HEK293T (cell line): ENCODE measurements at regions not wholly inside any gene's neighbourhood (a gene's known extent, or its start where the extent isn't known, plus 50 kb on each side); places are given as distances from the start of the nearest gene placed in this dataset.

Experiments used
- CTCF ChIA-PET: fragments of 350-600 bp; formaldehyde crosslinking; extraction: SDS; loops from one replicate; lab custom pipeline; 2021; ENCODE audit warnings: antibody characterized with exemption, inconsistent platforms; lab: Yijun Ruan, JAX
- POLR2A ChIA-PET: fragments of 350-600 bp; formaldehyde crosslinking; extraction: SDS; loops from one replicate; lab custom pipeline; 2020; ENCODE audit warnings: antibody characterized with exemption, inconsistent platforms; lab: Yijun Ruan, JAX
- DNase-seq: peaks from one replicate; pipeline ENCODE4 v3.0.0; 2012; ENCODE audit warnings: mixed read lengths; ENCODE audit errors: extremely low spot score
- ARNT ChIP-seq: fragments of 450-650 bp; IDR thresholded peaks from 2 replicates; pipeline ENCODE4 v1.6.1; 2017; ENCODE audit warnings: mild to moderate bottlenecking
- BHLHE40 ChIP-seq: fragments of 450-650 bp; IDR thresholded peaks from 2 replicates; pipeline ENCODE4 v1.6.1; 2016; ENCODE audit warnings: mild to moderate bottlenecking, moderate library complexity, borderline replicate concordance
- CTBP1 ChIP-seq: fragments of 450-650 bp; IDR thresholded peaks from 2 replicates; pipeline ENCODE4 v1.6.1; 2016; ENCODE audit warnings: borderline replicate concordance
- ELF4 ChIP-seq: fragments of 450-650 bp; IDR thresholded peaks from 2 replicates; pipeline ENCODE4 v1.6.1; 2017; ENCODE audit warnings: antibody characterized with exemption
- FOXA1 ChIP-seq: fragments of 450-650 bp; IDR thresholded peaks from 2 replicates; pipeline ENCODE4 v1.6.1; 2016; ENCODE audit warnings: mild to moderate bottlenecking
- FOXK2 ChIP-seq: fragments of 450-650 bp; IDR thresholded peaks from 2 replicates; pipeline ENCODE4 v1.6.1; 2016; ENCODE audit warnings: mild to moderate bottlenecking
- FOXM1 ChIP-seq: fragments of 450-650 bp; IDR thresholded peaks from 2 replicates; pipeline ENCODE4 v1.6.1; 2017; ENCODE audit warnings: mild to moderate bottlenecking, borderline replicate concordance
- HDGF ChIP-seq: fragments of 450-650 bp; IDR thresholded peaks from 2 replicates; pipeline ENCODE4 v1.6.1; 2017; ENCODE audit warnings: antibody characterized with exemption, borderline replicate concordance
- L3MBTL2 ChIP-seq: fragments of 450-650 bp; conservative IDR thresholded peaks from 2 replicates; pipeline ENCODE4 v1.6.1; 2016; ENCODE audit warnings: mild to moderate bottlenecking
- LEF1 ChIP-seq: fragments of 450-650 bp; IDR thresholded peaks from 2 replicates; pipeline ENCODE4 v1.6.1; 2017; ENCODE audit warnings: mild to moderate bottlenecking, borderline replicate concordance
- NFRKB ChIP-seq: fragments of 450-650 bp; IDR thresholded peaks from 2 replicates; pipeline ENCODE4 v1.6.1; 2016; ENCODE audit warnings: mild to moderate bottlenecking, moderate library complexity
- PKNOX1 ChIP-seq: fragments of 450-650 bp; IDR thresholded peaks from 2 replicates; pipeline ENCODE4 v1.6.1; 2016
- SP1 ChIP-seq: fragments of 450-650 bp; IDR thresholded peaks from 2 replicates; pipeline ENCODE4 v1.6.1; 2017
- SUZ12 ChIP-seq: fragments of 450-650 bp; IDR thresholded peaks from 2 replicates; pipeline ENCODE4 v1.6.1; 2016; ENCODE audit warnings: mild to moderate bottlenecking
- TARDBP ChIP-seq: fragments of 450-650 bp; IDR thresholded peaks from 2 replicates; pipeline ENCODE4 v1.6.1; 2016
- ZNF384 ChIP-seq: fragments of 450-650 bp; IDR thresholded peaks from 2 replicates; pipeline ENCODE4 v1.6.1; 2016

GRCh38 chr10:36385693-36386092 is 739.7 kb upstream of the ANKRD30A start:
- ChIA-PET POLR2A (no interaction called here), CTCF (no interaction called here)
- no peak for DNase-seq
- TF ChIP-seq CTBP1 (no peak), LEF1 (no peak), FOXK2 (no peak), L3MBTL2 (no peak), NFRKB (no peak), SUZ12 (no peak), ARNT (no peak), ZNF384 (no peak), SP1 (no peak), PKNOX1 (no peak), ELF4 (no peak), BHLHE40 (no peak), FOXA1 (no peak)

- no peak for DNase-seq
- TF ChIP-seq LEF1 (no peak), HDGF (no peak), SUZ12 (no peak), NFRKB (no peak), FOXA1 (no peak)
- CTCF ChIA-PET: no interaction called here
- POLR2A ChIA-PET: no interaction called here
Measured at GRCh38 chr10:36383349-36383748, 741.3 kb upstream of the FZD8 start.

- TF ChIP-seq NFRKB (no peak), L3MBTL2 (no peak), FOXM1 (no peak), CTBP1 (no peak), PKNOX1 (no peak), BHLHE40 (no peak)
- ChIA-PET POLR2A (no interaction called here), CTCF (no interaction called here)
- no peak for DNase-seq
Measured at GRCh38 chr10:36381748-36382147, 739.7 kb upstream of the FZD8 start.

GRCh38 chr10:36380538-36380937 is 738.4 kb upstream of the FZD8 start:
- ChIA-PET CTCF (no interaction called here), POLR2A (no interaction called here)

GRCh38 chr10:36375107-36375506 is 733.0 kb upstream of the FZD8 start:
- CTCF ChIA-PET: interaction anchor here (0.6 kb wide), 1 partner anchor 75 kb away, joined by 6 read pairs; no protein-coding TSS in a partner anchor
- TF ChIP-seq SP1: no peak
- TF ChIP-seq L3MBTL2: no peak
- no peak for TF ChIP-seq CTBP1
- TF ChIP-seq SUZ12: no peak
- TF ChIP-seq ZNF384: no peak
- POLR2A ChIA-PET: no interaction called here

More at GRCh38 chr10:36380538-36380937, 738.4 kb upstream of the FZD8 start:
- TF ChIP-seq ELF4 (no peak), FOXM1 (no peak), L3MBTL2 (no peak), ARNT (no peak), TARDBP (no peak), FOXK2 (no peak)
- DNase-seq: no peak

GRCh38 chr10:36373424-36374096 is 731.5 kb upstream of the FZD8 start:
- POLR2A ChIA-PET: no interaction called here
- no peak for DNase-seq
- TF ChIP-seq PKNOX1: no peak
- TF ChIP-seq SP1: no peak
- no peak for TF ChIP-seq FOXK2
- TF ChIP-seq ARNT: no peak
- no peak for TF ChIP-seq FOXA1
- no peak for TF ChIP-seq NFRKB
- TF ChIP-seq ZNF384: no peak
- TF ChIP-seq SUZ12: no peak
- no peak for TF ChIP-seq FOXM1
- CTCF ChIA-PET: no interaction called here

More at GRCh38 chr10:36375107-36375506, 733.0 kb upstream of the FZD8 start:
- no peak for DNase-seq

- DNase-seq: no peak
- TF ChIP-seq SP1: no peak
- no peak for TF ChIP-seq TARDBP
- no peak for TF ChIP-seq CTBP1
- TF ChIP-seq ZNF384: no peak
- TF ChIP-seq NFRKB: no peak
- no peak for TF ChIP-seq FOXA1
- TF ChIP-seq BHLHE40: no peak
- no peak for TF ChIP-seq L3MBTL2
- TF ChIP-seq PKNOX1: no peak
- no peak for TF ChIP-seq HDGF
- TF ChIP-seq FOXK2: no peak
- CTCF ChIA-PET: no interaction called here
- POLR2A ChIA-PET: no interaction called here
Measured at GRCh38 chr10:36367362-36367761, 725.3 kb upstream of the FZD8 start.
